HL-60 (cell line): ENCODE measurements at regions not wholly inside any gene's neighbourhood (a gene's known extent, or its start where the extent isn't known, plus 50 kb on each side); places are given as distances from the start of the nearest gene placed in this dataset.

Source experiments
- DNase-seq, 2 experiments: peaks; one replicate each; pipeline ENCODE4 v3.0.0-alpha.2; 2010 to 2020; ENCODE audit warnings: low read depth in 1 of 2, low spot score in 1 of 2
- H3K27ac ChIP-seq: fragments of 250-450 bp; sonication (Bioruptor Pico); replicated peaks from 2 replicates; pipeline ENCODE4 v1.5.1; 2020; ENCODE audit warnings: mild to moderate bottlenecking, moderate library complexity
- H3K27me3 ChIP-seq: fragments of 250-450 bp; sonication (Bioruptor Pico); 2 replicates; pipeline ENCODE4 v1.5.1; 2021; ENCODE audit warnings: mild to moderate bottlenecking, moderate library complexity; ENCODE audit not compliant: insufficient read depth, poor library complexity, severe bottlenecking
- H3K4me3 ChIP-seq: replicated peaks from 2 replicates; pipeline ENCODE4 v1.5.1; 2011; ENCODE audit warnings: mild to moderate bottlenecking, control low read depth, low read length; ENCODE audit not compliant: insufficient read depth
- GABPA ChIP-seq: IDR thresholded peaks from 2 replicates; pipeline ENCODE4 v1.6.1; 2012; ENCODE audit warnings: low read depth
- POLR2AphosphoS5 ChIP-seq: IDR thresholded peaks from 2 replicates; pipeline ENCODE4 v1.6.1; 2012; ENCODE audit warnings: low read depth
- SPI1 ChIP-seq: IDR thresholded peaks from 2 replicates; pipeline ENCODE4 v1.6.1; 2012; ENCODE audit warnings: low read depth, mild to moderate bottlenecking, borderline replicate concordance
- TF ChIP-seq, protein P1 (sequence below): IDR thresholded peaks from one replicate; pipeline ENCODE4 v1.5.1; 2011; ENCODE audit warnings: low read length, control low read depth, inconsistent platforms; ENCODE audit not compliant: insufficient read depth
- TF ChIP-seq, protein P2 (sequence below): IDR thresholded peaks from 2 replicates; pipeline ENCODE4 v1.6.1; 2012; ENCODE audit warnings: low read depth; ENCODE audit not compliant: insufficient replicate concordance

DNA sequence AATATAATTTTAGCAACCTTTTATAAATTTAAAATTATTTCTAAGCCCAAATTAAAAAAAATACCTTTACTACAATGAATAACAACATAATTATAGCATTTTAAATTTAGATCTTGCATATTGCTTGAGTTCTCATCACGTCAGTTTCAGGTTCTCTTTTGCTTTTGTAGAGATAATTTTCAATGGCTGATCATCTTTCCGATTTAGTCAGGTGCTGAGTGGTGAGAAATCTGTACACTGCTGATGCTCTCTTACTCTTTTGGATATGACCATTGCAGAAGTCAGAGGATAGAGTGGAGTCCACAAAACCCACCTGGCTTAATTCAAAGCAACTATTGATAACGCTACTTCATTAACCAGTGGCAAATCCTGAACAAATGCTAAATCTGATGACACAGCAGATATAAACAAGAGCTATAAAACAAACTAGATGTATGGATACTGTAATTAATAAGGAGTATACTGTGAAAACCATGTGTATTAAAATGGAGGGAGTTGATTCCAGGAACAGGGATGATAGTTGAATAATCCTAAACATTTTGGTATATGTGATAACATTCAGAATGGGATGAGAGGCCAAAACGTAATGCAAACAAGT is 394.8 kb downstream of the CSNK1G3 start:
- TF ChIP-seq, protein P1, sequence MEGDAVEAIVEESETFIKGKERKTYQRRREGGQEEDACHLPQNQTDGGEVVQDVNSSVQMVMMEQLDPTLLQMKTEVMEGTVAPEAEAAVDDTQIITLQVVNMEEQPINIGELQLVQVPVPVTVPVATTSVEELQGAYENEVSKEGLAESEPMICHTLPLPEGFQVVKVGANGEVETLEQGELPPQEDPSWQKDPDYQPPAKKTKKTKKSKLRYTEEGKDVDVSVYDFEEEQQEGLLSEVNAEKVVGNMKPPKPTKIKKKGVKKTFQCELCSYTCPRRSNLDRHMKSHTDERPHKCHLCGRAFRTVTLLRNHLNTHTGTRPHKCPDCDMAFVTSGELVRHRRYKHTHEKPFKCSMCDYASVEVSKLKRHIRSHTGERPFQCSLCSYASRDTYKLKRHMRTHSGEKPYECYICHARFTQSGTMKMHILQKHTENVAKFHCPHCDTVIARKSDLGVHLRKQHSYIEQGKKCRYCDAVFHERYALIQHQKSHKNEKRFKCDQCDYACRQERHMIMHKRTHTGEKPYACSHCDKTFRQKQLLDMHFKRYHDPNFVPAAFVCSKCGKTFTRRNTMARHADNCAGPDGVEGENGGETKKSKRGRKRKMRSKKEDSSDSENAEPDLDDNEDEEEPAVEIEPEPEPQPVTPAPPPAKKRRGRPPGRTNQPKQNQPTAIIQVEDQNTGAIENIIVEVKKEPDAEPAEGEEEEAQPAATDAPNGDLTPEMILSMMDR: no peak
- TF ChIP-seq SPI1 (no peak), GABPA (no peak)
- no peak overlapping the region for H3K27ac ChIP-seq
- no peak overlapping the region for H3K4me3 ChIP-seq
- H3K27me3 ChIP-seq: no peaks in the 10 kb centered on the region
- no peak for DNase-seq

DNA sequence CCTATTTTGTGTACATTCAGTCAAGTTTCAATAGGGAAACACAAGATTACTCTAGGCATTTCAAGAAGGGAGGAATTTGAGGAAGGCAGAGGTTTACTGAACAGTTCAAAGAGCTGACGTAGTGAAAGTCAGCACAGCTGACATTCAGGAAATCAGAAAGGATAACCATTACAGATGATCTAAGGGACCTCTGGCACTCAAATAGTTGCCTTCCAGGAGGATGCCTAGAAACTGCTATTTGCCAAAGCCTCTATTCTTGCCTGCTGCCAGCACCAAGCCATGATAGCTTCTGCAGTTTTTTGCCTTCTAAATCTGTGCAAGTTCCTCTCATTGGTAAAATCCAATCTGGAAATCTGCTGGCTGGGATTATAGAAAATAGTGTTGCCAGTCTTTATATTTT is 373.1 kb downstream of the CSNK1G3 start:
- no peak for TF ChIP-seq SPI1
- TF ChIP-seq, protein P2, sequence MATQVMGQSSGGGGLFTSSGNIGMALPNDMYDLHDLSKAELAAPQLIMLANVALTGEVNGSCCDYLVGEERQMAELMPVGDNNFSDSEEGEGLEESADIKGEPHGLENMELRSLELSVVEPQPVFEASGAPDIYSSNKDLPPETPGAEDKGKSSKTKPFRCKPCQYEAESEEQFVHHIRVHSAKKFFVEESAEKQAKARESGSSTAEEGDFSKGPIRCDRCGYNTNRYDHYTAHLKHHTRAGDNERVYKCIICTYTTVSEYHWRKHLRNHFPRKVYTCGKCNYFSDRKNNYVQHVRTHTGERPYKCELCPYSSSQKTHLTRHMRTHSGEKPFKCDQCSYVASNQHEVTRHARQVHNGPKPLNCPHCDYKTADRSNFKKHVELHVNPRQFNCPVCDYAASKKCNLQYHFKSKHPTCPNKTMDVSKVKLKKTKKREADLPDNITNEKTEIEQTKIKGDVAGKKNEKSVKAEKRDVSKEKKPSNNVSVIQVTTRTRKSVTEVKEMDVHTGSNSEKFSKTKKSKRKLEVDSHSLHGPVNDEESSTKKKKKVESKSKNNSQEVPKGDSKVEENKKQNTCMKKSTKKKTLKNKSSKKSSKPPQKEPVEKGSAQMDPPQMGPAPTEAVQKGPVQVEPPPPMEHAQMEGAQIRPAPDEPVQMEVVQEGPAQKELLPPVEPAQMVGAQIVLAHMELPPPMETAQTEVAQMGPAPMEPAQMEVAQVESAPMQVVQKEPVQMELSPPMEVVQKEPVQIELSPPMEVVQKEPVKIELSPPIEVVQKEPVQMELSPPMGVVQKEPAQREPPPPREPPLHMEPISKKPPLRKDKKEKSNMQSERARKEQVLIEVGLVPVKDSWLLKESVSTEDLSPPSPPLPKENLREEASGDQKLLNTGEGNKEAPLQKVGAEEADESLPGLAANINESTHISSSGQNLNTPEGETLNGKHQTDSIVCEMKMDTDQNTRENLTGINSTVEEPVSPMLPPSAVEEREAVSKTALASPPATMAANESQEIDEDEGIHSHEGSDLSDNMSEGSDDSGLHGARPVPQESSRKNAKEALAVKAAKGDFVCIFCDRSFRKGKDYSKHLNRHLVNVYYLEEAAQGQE: no peak
- TF ChIP-seq, protein P1: no peak
- no peak for TF ChIP-seq POLR2AphosphoS5
- no peak for TF ChIP-seq GABPA
- DNase-seq: no peak
- Histone ChIP-seq H3K4me3 (no peak overlapping the region), H3K27ac (no peak overlapping the region), H3K27me3 (no peaks in the 10 kb centered on the region)

DNA sequence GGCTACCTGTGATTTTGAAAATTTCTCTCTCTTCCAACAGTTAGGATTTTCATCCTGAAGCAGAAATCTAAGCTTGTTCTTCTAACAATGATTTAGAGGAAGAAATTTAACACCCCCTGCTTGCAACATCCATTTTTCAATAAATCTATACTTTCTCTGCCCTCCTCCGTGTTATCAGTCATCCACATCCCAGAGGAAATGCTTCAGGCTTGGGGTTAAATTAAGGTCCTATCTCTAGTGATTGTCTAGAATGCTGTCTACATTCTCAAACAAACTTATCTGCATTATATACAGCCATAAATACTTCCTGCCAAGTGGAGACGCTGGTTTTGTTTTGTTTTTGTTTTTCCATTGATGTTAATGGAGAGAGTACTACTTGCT is 371.0 kb downstream of the CSNK1G3 start:
- no peak overlapping the region for H3K4me3 ChIP-seq

More for the DNA sequence above, 371.0 kb downstream of the CSNK1G3 start:
- no peak for DNase-seq
- Histone ChIP-seq H3K27me3 (no peaks in the 10 kb centered on the region), H3K27ac (no peak overlapping the region)
- TF ChIP-seq, protein P2: no peak
- TF ChIP-seq SPI1 (no peak), GABPA (no peak), POLR2AphosphoS5 (no peak)
- TF ChIP-seq, protein P1: no peak
